ENCODE measurements at regions not wholly inside any gene's neighbourhood (a gene's known extent, or its start where the extent isn't known, plus 50 kb on each side); places are given as distances from the start of the nearest gene placed in this dataset.

DNA sequence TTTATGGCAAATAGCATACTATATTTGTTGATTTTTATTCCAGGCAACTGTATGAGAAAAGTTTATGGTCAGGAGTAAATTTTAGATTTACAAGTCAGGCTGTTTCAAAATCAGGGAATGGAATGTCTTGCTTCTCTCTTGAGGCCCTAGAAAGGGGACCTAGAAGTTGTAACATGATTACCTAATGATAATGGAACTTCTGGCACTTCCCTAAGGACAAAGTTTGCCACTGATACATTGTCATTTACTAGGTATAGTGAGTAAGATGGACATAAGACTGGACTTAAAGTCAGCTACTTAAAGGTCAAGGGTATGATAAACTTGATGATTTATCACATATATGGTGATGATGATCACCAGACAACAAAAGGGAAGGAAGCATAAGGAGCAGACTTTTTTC lies 103.3 kb upstream of the VRK2 start:
- H3K4me3 ChIP-seq (ENCODE audit: low read length) = no peak overlapping the region
- H3K4me1 ChIP-seq (ENCODE audit: insufficient read depth, low read length) = peaks cover 6% of the 10 kb centered on the region
- no peaks in the 10 kb centered on the region for H3K27me3 ChIP-seq (ENCODE audit: insufficient read depth, low read length)
- H3K36me3 ChIP-seq (ENCODE audit: insufficient read depth, low read length) = no peaks in the 10 kb centered on the region
- H2AFZ ChIP-seq (ENCODE audit: low read depth, low read length) = no peak overlapping the region
- H3K9me3 ChIP-seq (ENCODE audit: low read length) = no peaks in the 10 kb centered on the region

DNA sequence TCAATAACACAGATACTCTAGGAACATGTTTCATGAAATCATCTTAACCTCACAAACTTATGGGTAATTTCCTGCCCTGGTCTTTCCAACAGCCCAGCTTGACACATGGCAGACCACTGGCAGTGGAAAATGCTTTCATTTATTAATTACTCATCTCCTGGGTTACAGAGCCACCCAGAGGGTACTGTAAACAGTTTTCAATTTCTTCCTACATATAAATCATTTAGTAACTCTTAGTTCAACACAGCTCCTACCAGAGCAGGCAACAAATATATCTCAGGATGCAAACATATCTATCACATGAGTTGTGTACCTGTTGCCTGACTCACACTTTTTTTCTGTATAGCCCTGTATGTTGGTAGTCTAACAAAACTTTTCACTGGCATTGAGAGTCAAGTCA lies 99.2 kb upstream of the VRK2 start:
- Histone ChIP-seq H3K9me3 (ENCODE audit: low read length) (no peaks in the 10 kb centered on the region), H3K36me3 (ENCODE audit: insufficient read depth, low read length) (no peaks in the 10 kb centered on the region), H3K4me1 (ENCODE audit: insufficient read depth, low read length) (peaks cover 6% of the 10 kb centered on the region), H2AFZ (ENCODE audit: low read depth, low read length) (no peak overlapping the region), H3K27me3 (ENCODE audit: insufficient read depth, low read length) (no peaks in the 10 kb centered on the region), H3K4me3 (ENCODE audit: low read length) (no peak overlapping the region)

DNA sequence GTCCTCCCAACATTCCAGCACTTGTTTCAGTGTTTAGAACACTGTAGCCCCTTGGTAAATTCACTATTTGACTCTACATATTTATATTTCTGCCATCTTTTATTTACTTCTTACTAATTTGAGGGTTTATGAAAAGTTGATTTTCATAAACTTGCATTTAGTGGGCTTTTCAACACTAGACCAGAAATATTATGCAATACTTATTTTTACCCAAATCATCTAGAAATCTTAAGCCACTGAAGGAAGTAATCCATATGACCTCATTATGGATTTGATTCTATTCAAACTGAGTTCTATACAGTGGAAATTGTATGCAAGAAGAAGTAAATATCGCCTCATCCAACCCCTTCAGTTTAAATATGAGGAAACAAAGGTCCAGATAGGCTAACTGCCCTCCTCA lies 92.6 kb upstream of the VRK2 start:
- H2AFZ ChIP-seq (ENCODE audit: low read depth, low read length) = no peak overlapping the region
- no peak overlapping the region for H3K4me3 ChIP-seq (ENCODE audit: low read length)
- H3K4me1 ChIP-seq (ENCODE audit: insufficient read depth, low read length) = no peaks in the 10 kb centered on the region
- no peaks in the 10 kb centered on the region for H3K9me3 ChIP-seq (ENCODE audit: low read length)
- H3K27me3 ChIP-seq (ENCODE audit: insufficient read depth, low read length) = no peaks in the 10 kb centered on the region
- no peaks in the 10 kb centered on the region for H3K36me3 ChIP-seq (ENCODE audit: insufficient read depth, low read length)

DNA sequence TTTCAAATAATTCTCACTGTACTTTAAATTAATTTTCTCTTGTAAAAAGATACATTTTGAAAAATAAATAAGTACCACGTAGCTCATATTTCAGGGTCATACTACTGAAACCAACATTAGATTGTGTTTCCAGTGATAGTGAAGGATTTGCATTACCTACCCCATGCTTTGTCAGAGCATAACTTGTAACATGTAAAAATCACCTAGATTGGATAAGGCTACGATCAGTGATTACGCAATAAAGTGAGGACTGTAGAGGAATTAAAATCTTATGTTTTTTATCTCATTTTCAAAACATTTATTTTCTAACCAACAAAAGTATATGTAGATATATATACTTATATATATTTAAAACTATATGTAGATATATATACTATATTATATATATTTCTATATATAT lies 89.4 kb upstream of the VRK2 start:
- no peak overlapping the region for H2AFZ ChIP-seq (ENCODE audit: low read depth, low read length)
- H3K27me3 ChIP-seq (ENCODE audit: insufficient read depth, low read length) = no peaks in the 10 kb centered on the region
- no peaks in the 10 kb centered on the region for H3K36me3 ChIP-seq (ENCODE audit: insufficient read depth, low read length)

DNA sequence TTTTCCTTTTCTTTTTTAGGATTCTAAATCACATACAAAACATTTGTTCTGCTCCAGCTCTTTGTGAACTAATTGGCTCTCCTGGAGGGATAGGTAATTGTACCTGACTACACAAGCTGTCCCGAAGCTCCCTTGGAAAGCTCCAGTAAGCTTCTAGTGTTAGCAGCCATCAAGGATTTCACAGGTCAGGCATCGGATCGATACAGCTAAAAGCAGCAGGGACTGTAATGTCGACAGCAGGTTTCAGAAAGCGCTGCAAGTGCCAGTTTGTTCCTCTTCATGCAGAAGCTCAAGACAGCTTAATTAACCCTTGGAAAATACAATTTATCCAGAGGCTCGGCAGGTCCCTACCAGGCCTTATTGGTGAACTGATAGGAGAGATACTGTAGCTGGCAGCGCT lies 87.2 kb upstream of the VRK2 start:
- Histone ChIP-seq H3K27me3 (ENCODE audit: insufficient read depth, low read length) (no peaks in the 10 kb centered on the region), H3K9me3 (ENCODE audit: low read length) (no peaks in the 10 kb centered on the region), H3K4me1 (ENCODE audit: insufficient read depth, low read length) (no peaks in the 10 kb centered on the region), H3K4me3 (ENCODE audit: low read length) (no peak overlapping the region), H3K36me3 (ENCODE audit: insufficient read depth, low read length) (no peaks in the 10 kb centered on the region), H2AFZ (ENCODE audit: low read depth, low read length) (no peak overlapping the region)

More for the DNA sequence above, 89.4 kb upstream of the VRK2 start:
- Histone ChIP-seq H3K9me3 (ENCODE audit: low read length) (no peaks in the 10 kb centered on the region), H3K4me1 (ENCODE audit: insufficient read depth, low read length) (no peaks in the 10 kb centered on the region), H3K4me3 (ENCODE audit: low read length) (no peak overlapping the region)

DNA sequence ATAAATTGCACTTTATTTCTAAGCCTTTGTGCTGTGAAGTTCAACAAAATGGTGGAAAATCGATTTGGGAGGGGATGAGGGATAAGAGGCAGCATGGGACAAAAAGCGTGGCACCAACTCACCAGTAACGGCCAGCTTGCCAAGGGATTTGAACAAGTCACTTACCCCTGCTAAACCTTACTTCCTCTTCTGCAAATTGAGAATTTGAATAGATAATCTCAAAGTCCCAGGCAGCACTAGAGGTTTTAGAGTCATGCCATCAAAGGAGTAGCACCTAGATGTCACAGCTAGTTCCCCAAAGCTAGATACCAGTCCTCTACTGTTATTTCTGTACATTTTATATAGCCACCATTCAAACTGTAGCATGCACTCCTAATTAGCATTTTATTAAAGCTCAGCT lies 83.7 kb upstream of the VRK2 start:
- H3K9me3 ChIP-seq (ENCODE audit: low read length) = no peaks in the 10 kb centered on the region
- no peak overlapping the region for H2AFZ ChIP-seq (ENCODE audit: low read depth, low read length)
- no peaks in the 10 kb centered on the region for H3K36me3 ChIP-seq (ENCODE audit: insufficient read depth, low read length)
- no peaks in the 10 kb centered on the region for H3K4me1 ChIP-seq (ENCODE audit: insufficient read depth, low read length)
- H3K4me3 ChIP-seq (ENCODE audit: low read length) = no peak overlapping the region
- H3K27me3 ChIP-seq (ENCODE audit: insufficient read depth, low read length) = no peaks in the 10 kb centered on the region

DNA sequence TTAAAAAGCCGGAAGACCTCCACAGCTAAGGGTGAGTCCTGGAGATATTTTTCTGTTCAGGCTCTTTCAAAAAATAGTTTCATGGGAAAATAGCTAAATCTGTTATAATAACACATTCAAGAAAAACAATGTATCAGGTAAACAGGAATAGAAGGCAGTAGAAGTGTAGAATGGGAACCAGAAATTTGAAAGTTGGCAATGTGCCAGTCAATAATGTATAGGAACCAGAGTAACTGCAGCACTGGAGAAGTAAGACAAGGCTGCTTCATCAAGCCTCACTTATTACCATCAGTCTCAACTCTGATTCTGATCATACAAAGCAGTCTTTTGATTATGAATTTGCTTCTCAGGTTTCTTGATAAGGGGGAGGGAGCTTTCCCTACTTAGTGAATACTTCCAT lies 81.4 kb upstream of the VRK2 start:
- Histone ChIP-seq H3K4me3 (ENCODE audit: low read length) (no peak overlapping the region), H3K9me3 (ENCODE audit: low read length) (no peaks in the 10 kb centered on the region), H3K36me3 (ENCODE audit: insufficient read depth, low read length) (no peaks in the 10 kb centered on the region), H3K4me1 (ENCODE audit: insufficient read depth, low read length) (peaks cover 3% of the 10 kb centered on the region), H2AFZ (ENCODE audit: low read depth, low read length) (no peak overlapping the region), H3K27me3 (ENCODE audit: insufficient read depth, low read length) (no peaks in the 10 kb centered on the region)

DNA sequence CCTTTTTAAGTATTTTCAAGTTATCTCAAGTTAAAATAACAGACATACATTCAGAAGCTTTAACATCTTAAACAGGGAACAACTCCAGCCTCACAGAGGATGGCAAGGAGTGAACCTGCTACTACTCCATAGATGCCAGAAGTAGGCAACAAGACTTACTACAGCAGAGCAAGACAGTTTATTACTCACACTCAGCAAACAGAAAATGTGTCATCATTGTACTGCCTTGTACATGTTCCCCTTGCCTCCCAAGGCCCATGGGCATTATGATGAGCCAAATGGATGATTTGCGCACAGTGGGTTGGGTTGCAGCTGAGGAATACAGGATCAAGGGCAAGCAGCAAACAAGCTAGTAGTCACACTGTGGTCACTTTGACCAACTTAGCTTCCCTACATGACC lies 80.6 kb upstream of the VRK2 start:
- Histone ChIP-seq H3K27me3 (ENCODE audit: insufficient read depth, low read length) (no peaks in the 10 kb centered on the region), H3K4me3 (ENCODE audit: low read length) (no peak overlapping the region), H3K36me3 (ENCODE audit: insufficient read depth, low read length) (no peaks in the 10 kb centered on the region), H3K9me3 (ENCODE audit: low read length) (no peaks in the 10 kb centered on the region), H3K4me1 (ENCODE audit: insufficient read depth, low read length) (peaks cover 3% of the 10 kb centered on the region), H2AFZ (ENCODE audit: low read depth, low read length) (no peak overlapping the region)

DNA sequence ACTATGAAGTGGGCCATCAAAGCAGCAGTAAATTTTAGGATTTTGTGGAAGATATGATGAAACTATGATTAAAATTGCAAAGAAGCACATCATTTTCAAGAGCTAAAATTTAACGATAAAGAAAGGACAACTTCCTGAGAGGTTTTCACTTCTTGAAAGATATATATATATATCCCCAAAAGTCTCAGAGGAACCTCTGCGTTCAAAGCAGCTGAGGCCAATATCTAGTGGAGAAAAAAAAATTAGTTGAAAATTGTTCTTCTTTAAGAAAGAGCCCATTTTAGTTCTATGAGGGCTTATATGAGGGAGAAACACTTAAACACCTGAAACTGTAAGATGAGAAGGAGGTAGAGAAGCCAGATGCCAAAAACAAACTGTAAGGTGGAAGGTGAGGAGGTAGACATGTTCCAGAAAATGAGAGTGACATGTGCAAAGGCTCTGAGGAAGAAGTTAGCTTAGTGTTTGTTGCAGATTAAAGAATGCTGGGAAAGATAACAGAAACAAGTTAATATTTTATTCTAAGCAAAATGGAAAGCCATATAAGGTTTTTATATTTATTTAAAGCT lies 72.9 kb upstream of the VRK2 start:
- Histone ChIP-seq H3K9me3 (ENCODE audit: low read length) (no peaks in the 10 kb centered on the region), H2AFZ (ENCODE audit: low read depth, low read length) (no peak overlapping the region), H3K36me3 (ENCODE audit: insufficient read depth, low read length) (no peaks in the 10 kb centered on the region), H3K4me1 (ENCODE audit: insufficient read depth, low read length) (peaks cover 3% of the 10 kb centered on the region), H3K27me3 (ENCODE audit: insufficient read depth, low read length) (no peaks in the 10 kb centered on the region), H3K4me3 (ENCODE audit: low read length) (no peak overlapping the region)

DNA sequence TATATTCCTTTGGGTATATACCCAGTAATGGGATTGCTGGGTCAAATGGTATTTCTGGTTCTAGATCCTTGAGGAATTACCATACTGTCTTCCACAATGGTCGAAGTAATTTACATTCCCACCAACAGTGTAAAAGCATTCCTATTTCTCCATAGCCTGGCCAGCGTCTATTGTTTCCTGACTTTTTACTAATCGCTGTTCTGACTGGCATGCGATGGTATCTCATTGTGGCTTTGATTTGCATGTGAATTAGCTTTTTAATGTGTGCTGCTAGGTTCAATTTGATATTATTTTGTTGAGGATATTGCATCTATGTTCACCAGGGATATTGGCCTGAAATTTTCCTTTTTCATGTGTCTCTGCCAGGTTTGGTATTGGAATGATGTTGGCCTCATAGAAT lies 67.4 kb upstream of the VRK2 start:
- Histone ChIP-seq H3K4me3 (ENCODE audit: low read length) (no peak overlapping the region), H3K36me3 (ENCODE audit: insufficient read depth, low read length) (no peaks in the 10 kb centered on the region), H3K4me1 (ENCODE audit: insufficient read depth, low read length) (no peaks in the 10 kb centered on the region), H2AFZ (ENCODE audit: low read depth, low read length) (no peak overlapping the region), H3K9me3 (ENCODE audit: low read length) (no peaks in the 10 kb centered on the region), H3K27me3 (ENCODE audit: insufficient read depth, low read length) (no peaks in the 10 kb centered on the region)

DNA sequence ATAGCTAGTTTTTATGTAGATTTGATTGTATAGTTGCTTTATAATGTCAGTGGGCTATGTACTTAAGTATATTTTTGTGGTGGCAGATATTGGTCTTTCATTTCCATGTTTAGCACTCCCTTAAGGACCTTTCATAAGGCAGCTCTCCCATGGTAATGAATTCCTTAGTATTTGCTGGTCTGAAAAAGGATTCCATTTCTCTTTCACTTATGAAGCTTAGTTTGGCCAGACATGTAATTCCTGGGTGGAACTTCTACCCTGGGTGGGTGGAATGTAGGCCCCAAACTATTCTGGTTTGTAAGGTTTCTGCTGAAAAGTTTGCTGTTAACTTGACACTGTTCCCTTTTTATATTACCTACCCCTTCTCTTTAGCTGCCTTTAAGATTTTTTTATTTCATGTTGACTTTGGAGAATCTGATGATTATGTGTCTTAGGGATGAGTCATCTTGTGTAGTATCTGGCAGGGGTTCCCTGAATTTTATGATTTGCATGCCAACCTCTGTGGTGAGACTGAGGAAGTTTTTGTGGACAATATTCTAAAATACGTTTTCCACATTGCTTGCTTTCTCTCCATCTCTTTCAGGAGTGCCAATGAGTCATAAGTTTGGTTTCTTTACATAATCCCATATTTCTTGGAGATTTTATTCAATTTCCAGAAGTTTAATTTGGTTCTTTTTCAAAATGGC lies 65.4 kb upstream of the VRK2 start:
- Histone ChIP-seq H2AFZ (ENCODE audit: low read depth, low read length) (no peak overlapping the region), H3K9me3 (ENCODE audit: low read length) (no peaks in the 10 kb centered on the region), H3K36me3 (ENCODE audit: insufficient read depth, low read length) (no peaks in the 10 kb centered on the region), H3K4me1 (ENCODE audit: insufficient read depth, low read length) (no peaks in the 10 kb centered on the region), H3K4me3 (ENCODE audit: low read length) (no peak overlapping the region), H3K27me3 (ENCODE audit: insufficient read depth, low read length) (no peaks in the 10 kb centered on the region)

DNA sequence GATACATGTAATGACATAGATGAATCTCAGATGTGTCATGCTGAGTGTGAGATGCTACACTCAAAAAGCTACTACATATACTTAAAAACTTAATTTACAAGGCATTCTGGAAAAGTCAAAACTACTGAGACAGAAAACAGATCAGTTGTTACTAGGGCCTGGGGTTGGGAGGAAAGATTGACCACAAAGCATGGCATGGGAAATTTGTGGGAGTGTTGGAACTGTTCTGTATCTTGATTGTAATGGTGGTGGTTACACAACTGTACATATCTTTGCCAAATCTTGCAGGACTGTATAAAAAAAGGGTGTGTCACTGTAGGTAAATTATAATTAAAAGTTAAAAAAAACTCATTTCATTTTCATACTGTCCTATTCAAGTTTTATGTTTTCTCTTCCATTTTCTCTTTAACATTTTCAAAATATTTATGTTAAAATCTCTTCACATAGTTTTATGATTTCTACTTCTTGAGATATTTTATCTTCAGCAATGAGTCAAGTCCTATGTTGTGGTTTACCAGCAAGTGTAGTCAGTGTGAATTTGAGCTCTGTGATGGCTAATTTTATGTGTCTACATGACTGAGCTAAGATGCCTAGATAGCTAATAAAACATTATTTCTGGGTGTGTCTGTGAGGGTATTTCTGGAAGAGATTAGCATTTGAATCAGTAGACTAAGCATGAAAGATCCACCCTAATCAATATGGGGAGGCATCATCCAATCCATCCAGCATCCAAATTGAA lies 58.6 kb upstream of the VRK2 start:
- Histone ChIP-seq H3K36me3 (ENCODE audit: insufficient read depth, low read length) (no peaks in the 10 kb centered on the region), H3K4me1 (ENCODE audit: insufficient read depth, low read length) (peaks cover 11% of the 10 kb centered on the region), H3K4me3 (ENCODE audit: low read length) (no peak overlapping the region), H3K27me3 (ENCODE audit: insufficient read depth, low read length) (no peaks in the 10 kb centered on the region), H2AFZ (ENCODE audit: low read depth, low read length) (no peak overlapping the region), H3K9me3 (ENCODE audit: low read length) (no peaks in the 10 kb centered on the region)

DNA sequence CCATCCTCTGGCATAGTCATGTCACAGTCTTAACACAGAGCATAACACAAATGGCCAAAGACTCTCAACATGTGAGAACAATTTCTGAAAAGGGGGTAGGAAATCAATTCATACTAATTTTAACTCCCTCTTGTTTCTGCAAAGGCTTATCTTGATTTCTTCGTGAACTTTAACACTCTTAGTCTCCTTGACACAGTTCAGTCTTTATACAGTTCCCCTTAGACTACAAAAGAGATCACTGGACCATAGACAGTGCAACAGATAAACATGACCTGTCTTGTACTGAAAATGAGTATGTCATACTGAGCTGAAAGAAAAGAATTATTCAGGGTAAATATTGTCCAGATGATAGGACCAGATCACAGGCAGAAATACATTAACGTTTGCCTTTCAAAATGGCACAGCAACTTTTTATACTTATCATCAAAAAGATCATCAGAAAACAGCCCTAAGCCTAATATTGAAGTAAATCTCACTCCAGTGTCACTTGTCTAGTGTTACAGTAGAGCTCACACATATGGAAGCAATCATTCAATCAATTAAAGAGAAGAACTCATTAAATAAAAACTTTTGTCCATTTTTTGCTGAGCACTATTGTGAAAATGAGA lies 56.4 kb upstream of the VRK2 start:
- Histone ChIP-seq H3K27me3 (ENCODE audit: insufficient read depth, low read length) (no peaks in the 10 kb centered on the region), H3K9me3 (ENCODE audit: low read length) (no peaks in the 10 kb centered on the region), H3K4me3 (ENCODE audit: low read length) (no peak overlapping the region), H3K4me1 (ENCODE audit: insufficient read depth, low read length) (peaks cover 32% of the 10 kb centered on the region), H3K36me3 (ENCODE audit: insufficient read depth, low read length) (no peaks in the 10 kb centered on the region), H2AFZ (ENCODE audit: low read depth, low read length) (no peak overlapping the region)
